ENCODE measurements at regions not wholly inside any gene's neighbourhood (a gene's known extent, or its start where the extent isn't known, plus 50 kb on each side); places are given as distances from the start of the nearest gene placed in this dataset.
A peak's percentile ranks its signal among the peaks of the same experiment; 100 is the strongest.

DNA sequence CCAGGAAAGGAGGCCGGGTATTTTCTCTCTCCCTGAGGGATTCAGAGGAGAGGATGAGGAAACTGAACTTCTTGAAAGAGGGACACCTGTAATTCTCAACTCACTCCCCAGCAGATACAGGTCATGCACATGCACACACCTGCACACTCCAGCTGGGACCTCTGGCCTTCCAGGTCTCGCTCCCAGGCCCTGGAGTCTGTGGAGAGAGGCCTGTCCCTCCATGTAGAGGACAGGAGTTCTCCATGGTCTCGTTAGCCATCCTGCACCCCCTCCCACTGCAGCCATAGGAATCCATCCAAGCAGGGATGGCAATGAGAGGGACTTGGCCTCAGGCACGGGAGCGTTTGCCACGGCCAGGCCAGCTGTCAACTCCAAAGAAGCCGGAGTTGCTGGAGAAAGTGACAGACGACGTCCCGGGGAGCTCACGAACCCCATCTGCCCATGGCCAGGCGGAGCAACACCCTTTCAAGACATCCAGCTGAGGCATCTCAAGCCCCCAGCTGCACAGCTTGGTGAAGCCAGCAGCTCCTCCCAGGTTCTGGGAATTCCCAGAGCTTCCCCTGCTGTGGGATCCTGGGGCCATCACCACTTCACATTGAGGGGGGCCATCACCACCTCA lies 223.3 kb downstream of the UACA start:
- TF ChIP-seq, protein P1, sequence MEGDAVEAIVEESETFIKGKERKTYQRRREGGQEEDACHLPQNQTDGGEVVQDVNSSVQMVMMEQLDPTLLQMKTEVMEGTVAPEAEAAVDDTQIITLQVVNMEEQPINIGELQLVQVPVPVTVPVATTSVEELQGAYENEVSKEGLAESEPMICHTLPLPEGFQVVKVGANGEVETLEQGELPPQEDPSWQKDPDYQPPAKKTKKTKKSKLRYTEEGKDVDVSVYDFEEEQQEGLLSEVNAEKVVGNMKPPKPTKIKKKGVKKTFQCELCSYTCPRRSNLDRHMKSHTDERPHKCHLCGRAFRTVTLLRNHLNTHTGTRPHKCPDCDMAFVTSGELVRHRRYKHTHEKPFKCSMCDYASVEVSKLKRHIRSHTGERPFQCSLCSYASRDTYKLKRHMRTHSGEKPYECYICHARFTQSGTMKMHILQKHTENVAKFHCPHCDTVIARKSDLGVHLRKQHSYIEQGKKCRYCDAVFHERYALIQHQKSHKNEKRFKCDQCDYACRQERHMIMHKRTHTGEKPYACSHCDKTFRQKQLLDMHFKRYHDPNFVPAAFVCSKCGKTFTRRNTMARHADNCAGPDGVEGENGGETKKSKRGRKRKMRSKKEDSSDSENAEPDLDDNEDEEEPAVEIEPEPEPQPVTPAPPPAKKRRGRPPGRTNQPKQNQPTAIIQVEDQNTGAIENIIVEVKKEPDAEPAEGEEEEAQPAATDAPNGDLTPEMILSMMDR (IDR thresholded peaks at IDR 0.05; ENCODE audit: control insufficient read depth, extremely low read depth, insufficient read depth), result no peak
- H3K4me3 ChIP-seq (ENCODE audit: low read depth, low read length), result no peak overlapping the region
- no peak for DNase-seq (ENCODE audit: low read depth)

DNA sequence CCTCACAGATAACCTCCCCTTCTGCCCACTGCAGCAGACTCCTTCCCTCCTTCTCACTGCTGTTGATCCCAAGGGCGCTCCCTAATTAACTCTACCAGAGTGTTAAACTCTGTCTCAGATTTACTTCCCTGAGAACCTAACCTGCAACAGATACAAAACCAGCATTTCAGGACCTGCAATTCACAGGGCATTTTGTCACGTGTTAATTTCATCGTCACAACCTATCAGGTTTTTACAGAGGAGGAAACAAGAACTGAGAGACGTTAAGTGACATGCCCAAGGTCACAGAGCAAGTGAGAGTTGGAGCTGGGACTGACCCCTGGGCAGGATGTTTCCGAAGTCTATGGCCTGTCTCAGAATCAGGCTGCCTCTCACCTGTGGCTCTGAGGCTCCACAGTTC lies 223.9 kb downstream of the UACA start:
- H3K4me3 ChIP-seq (ENCODE audit: low read depth, low read length), result no peak overlapping the region
- DNase-seq (ENCODE audit: low read depth), result peak; percentile 21
- TF ChIP-seq, protein P1 (IDR thresholded peaks at IDR 0.05; ENCODE audit: control insufficient read depth, extremely low read depth, insufficient read depth), result no peak

- no peak overlapping the region for H3K4me3 ChIP-seq (ENCODE audit: low read depth, low read length)
- TF ChIP-seq, protein P1 (IDR thresholded peaks at IDR 0.05; ENCODE audit: control insufficient read depth, extremely low read depth, insufficient read depth), result no peak
- no peak for DNase-seq (ENCODE audit: low read depth)
These were observed 225.1 kb downstream of the UACA start for GRCh38 chr15:70538278-70538677.

GRCh38 chr15:70535955-70536338 lies 227.4 kb downstream of the UACA start:
- no peak for DNase-seq (ENCODE audit: low read depth)
- TF ChIP-seq, protein P1 (IDR thresholded peaks at IDR 0.05; ENCODE audit: control insufficient read depth, extremely low read depth, insufficient read depth), result no peak
- no peak overlapping the region for H3K4me3 ChIP-seq (ENCODE audit: low read depth, low read length)

DNA sequence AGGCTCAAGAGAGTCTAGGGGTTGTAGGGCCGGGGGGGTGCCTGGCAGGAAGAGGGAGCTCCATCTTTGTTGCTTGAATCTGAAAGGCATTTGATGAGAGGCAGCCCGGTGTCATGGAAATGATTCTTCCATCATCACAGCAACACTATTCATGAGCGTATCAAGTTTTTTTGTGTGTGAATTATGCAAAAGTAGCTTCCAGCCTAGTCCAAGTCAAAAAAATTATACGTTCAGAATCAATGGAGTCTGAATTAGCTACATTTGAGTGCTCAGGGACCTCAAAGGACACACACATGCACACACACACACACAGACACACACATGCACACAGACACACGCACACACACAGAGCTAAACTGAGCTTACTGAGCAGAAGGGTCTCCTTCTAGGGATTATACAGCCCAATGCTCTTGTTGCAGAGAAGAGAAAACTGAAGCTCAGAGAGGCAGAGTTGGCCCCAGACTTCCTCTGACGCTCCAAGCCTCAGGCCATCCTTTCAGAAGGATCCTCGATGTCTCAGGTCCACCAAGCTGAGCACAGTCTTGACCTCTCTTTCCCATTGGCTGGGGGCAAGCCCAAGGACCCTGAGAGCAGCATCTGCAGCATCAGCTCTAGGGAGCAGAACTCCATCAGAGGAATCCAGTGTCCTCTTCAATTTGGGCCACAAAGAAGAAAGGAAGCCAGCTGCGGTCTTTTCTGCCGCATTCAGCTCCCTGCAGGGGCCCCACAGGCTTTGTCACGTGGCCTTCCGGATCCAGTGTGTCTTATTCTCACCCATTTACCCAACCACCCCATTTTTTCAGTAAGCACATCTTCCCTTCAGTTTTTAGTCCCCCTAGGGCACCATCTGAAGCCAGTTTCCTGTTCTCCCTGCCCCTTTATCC lies 228.0 kb downstream of the UACA start:
- no peak overlapping the region for H3K4me3 ChIP-seq (ENCODE audit: low read depth, low read length)
- no peak for DNase-seq (ENCODE audit: low read depth)

GRCh38 chr15:70533931-70534742 lies 229.2 kb downstream of the UACA start:
- H3K4me3 ChIP-seq (ENCODE audit: low read depth, low read length), result no peak overlapping the region
- TF ChIP-seq, protein P1 (IDR thresholded peaks at IDR 0.05; ENCODE audit: control insufficient read depth, extremely low read depth, insufficient read depth), result no peak
- DNase-seq (ENCODE audit: low read depth), result no peak

More for the DNA sequence above, 228.0 kb downstream of the UACA start:
- TF ChIP-seq, protein P1 (IDR thresholded peaks at IDR 0.05; ENCODE audit: control insufficient read depth, extremely low read depth, insufficient read depth), result no peak
